WTC11 (cell line): ENCODE measurements at regions not wholly inside any gene's neighbourhood (a gene's known extent, or its start where the extent isn't known, plus 50 kb on each side); places are given as distances from the start of the nearest gene placed in this dataset.
A peak's percentile ranks its signal among the peaks of the same experiment; 100 is the strongest.

Experiments used
- ATAC-seq: fragments of 200-7000 bp; cut with Tn5 transposase; 2 replicates; pipeline ENCODE4 v1.10.0; 2021; ENCODE audit warnings: mild to moderate bottlenecking, moderate library complexity
- CTCF ChIA-PET: fragments of 300-600 bp; sonication (Branson Sonifier 250); formaldehyde crosslinking; loops from one replicate; lab custom pipeline; 2021; ENCODE audit warnings: antibody characterized with exemption; lab: Charles Lee
- POLR2A ChIA-PET: fragments of 350-600 bp; sonication (Branson Sonifier 250); formaldehyde crosslinking; loops from one replicate; lab custom pipeline; 2021; ENCODE audit warnings: antibody characterized with exemption; lab: Charles Lee
- DNase-seq: peaks from one replicate; pipeline ENCODE4 v3.0.0; 2021; ENCODE audit warnings: low spot score
- H3K27ac Mint-ChIP-seq: 2 replicates; pipeline ENCODE4 v1.8.0; 2021; ENCODE audit warnings: mixed read lengths
- H3K27me3 Mint-ChIP-seq: 2 replicates; pipeline ENCODE4 v1.8.0; 2021; ENCODE audit warnings: low read depth, mild to moderate bottlenecking, moderate library complexity, mixed read lengths
- H3K36me3 Mint-ChIP-seq: 2 replicates; pipeline ENCODE4 v1.8.0; 2021; ENCODE audit warnings: mixed read lengths
- H3K4me1 Mint-ChIP-seq: 2 replicates; pipeline ENCODE4 v1.8.0; 2022; ENCODE audit warnings: mixed read lengths
- H3K4me3 Mint-ChIP-seq: 2 replicates; pipeline ENCODE4 v1.8.0; 2021; ENCODE audit warnings: mild to moderate bottlenecking, moderate library complexity, mixed read lengths
- H3K9me3 Mint-ChIP-seq: 2 replicates; pipeline ENCODE4 v1.8.0; 2021; ENCODE audit warnings: mixed read lengths
- ATF1 ChIP-seq: sonication (generic); formaldehyde crosslinking; IDR thresholded peaks from 2 replicates; pipeline ENCODE4 v1.8.1; 2023; ENCODE audit warnings: mild to moderate bottlenecking, moderate library complexity, missing genetic modification reagents
- CREB1 ChIP-seq: sonication (generic); formaldehyde crosslinking; IDR thresholded peaks from 2 replicates; pipeline ENCODE4 v1.8.0; 2023; ENCODE audit warnings: mild to moderate bottlenecking, missing genetic modification reagents
- CREM ChIP-seq: sonication (generic); formaldehyde crosslinking; IDR thresholded peaks from 2 replicates; pipeline ENCODE4 v1.8.1; 2022; ENCODE audit warnings: mild to moderate bottlenecking, missing genetic modification reagents, moderate library complexity
- ETV6 ChIP-seq: sonication (generic); formaldehyde crosslinking; IDR thresholded peaks from 2 replicates; pipeline ENCODE4 v1.8.1; 2022; ENCODE audit warnings: mild to moderate bottlenecking, missing genetic modification reagents
- FOXJ3 ChIP-seq: sonication (generic); formaldehyde crosslinking; IDR thresholded peaks from 2 replicates; pipeline ENCODE4 v1.9.0; 2021; ENCODE audit warnings: missing genetic modification reagents, mild to moderate bottlenecking, borderline replicate concordance
- JUN ChIP-seq: sonication (generic); formaldehyde crosslinking; IDR thresholded peaks from 2 replicates; pipeline ENCODE4 v1.8.0; 2023; ENCODE audit warnings: mild to moderate bottlenecking, missing genetic modification reagents
- MXD4 ChIP-seq: fragments of 250-450 bp; sonication (Bioruptor Pico); IDR thresholded peaks from 2 replicates; pipeline ENCODE4 v1.8.0; 2021; ENCODE audit warnings: mild to moderate bottlenecking, moderate library complexity, borderline replicate concordance
- NFE2L1 ChIP-seq: sonication (generic); formaldehyde crosslinking; IDR thresholded peaks from 2 replicates; pipeline ENCODE4 v1.8.1; 2023; ENCODE audit warnings: missing genetic modification reagents
- NFYB ChIP-seq: sonication (generic); formaldehyde crosslinking; conservative IDR thresholded peaks from 2 replicates; pipeline ENCODE4 v1.8.0; 2022; ENCODE audit warnings: low read depth, missing genetic modification reagents
- OVOL2 ChIP-seq: fragments of 250-450 bp; sonication (Bioruptor Pico); IDR thresholded peaks from 2 replicates; pipeline ENCODE4 v1.9.0; 2021; ENCODE audit warnings: mild to moderate bottlenecking, borderline replicate concordance
- RORB ChIP-seq: fragments of 250-450 bp; sonication (Bioruptor Pico); IDR thresholded peaks from 2 replicates; pipeline ENCODE4 v1.9.0; 2021; ENCODE audit warnings: mild to moderate bottlenecking
- TEAD4 ChIP-seq: sonication (generic); formaldehyde crosslinking; IDR thresholded peaks from 2 replicates; pipeline ENCODE4 v1.8.0; 2022; ENCODE audit warnings: mild to moderate bottlenecking, missing genetic modification reagents
- ZNF121 ChIP-seq: sonication (generic); formaldehyde crosslinking; IDR thresholded peaks from 2 replicates; pipeline ENCODE4 v1.8.0; 2023; ENCODE audit warnings: missing genetic modification reagents
- ZNF138 ChIP-seq: sonication (generic); formaldehyde crosslinking; conservative IDR thresholded peaks from 2 replicates; pipeline ENCODE4 v1.8.1; 2022; ENCODE audit warnings: mild to moderate bottlenecking, moderate library complexity, missing genetic modification reagents
- ZNF232 ChIP-seq: sonication (generic); formaldehyde crosslinking; IDR thresholded peaks from 2 replicates; pipeline ENCODE4 v1.8.0; 2022; ENCODE audit warnings: mild to moderate bottlenecking, missing genetic modification reagents
- ZNF396 ChIP-seq: fragments of 250-450 bp; sonication (Bioruptor Pico); IDR thresholded peaks from 2 replicates; pipeline ENCODE4 v1.8.0; 2021; ENCODE audit warnings: mild to moderate bottlenecking, moderate library complexity, borderline replicate concordance
- ZNF423 ChIP-seq: fragments of 250-450 bp; sonication (Bioruptor Pico); IDR thresholded peaks from 2 replicates; pipeline ENCODE4 v2.1.2; 2022; ENCODE audit warnings: mild to moderate bottlenecking, moderate library complexity
- TF ChIP-seq, protein P1 (sequence below): fragments of 250-450 bp; sonication (Bioruptor Pico); IDR thresholded peaks from 2 replicates; pipeline ENCODE4 v1.9.0; 2021; ENCODE audit warnings: mild to moderate bottlenecking, borderline replicate concordance
- TF ChIP-seq, protein P2 (sequence below): sonication (generic); formaldehyde crosslinking; IDR thresholded peaks from 2 replicates; pipeline ENCODE4 v1.8.0; 2022; ENCODE audit warnings: mild to moderate bottlenecking, missing genetic modification reagents
- TF ChIP-seq, protein P3 (sequence below): sonication (generic); formaldehyde crosslinking; IDR thresholded peaks from 2 replicates; pipeline ENCODE4 v1.8.0; 2022; ENCODE audit warnings: mild to moderate bottlenecking, missing genetic modification reagents
- TF ChIP-seq, protein P4 (sequence below): fragments of 250-450 bp; sonication (Bioruptor Pico); IDR thresholded peaks from 2 replicates; pipeline ENCODE4 v1.9.0; 2021; ENCODE audit warnings: mild to moderate bottlenecking

DNA sequence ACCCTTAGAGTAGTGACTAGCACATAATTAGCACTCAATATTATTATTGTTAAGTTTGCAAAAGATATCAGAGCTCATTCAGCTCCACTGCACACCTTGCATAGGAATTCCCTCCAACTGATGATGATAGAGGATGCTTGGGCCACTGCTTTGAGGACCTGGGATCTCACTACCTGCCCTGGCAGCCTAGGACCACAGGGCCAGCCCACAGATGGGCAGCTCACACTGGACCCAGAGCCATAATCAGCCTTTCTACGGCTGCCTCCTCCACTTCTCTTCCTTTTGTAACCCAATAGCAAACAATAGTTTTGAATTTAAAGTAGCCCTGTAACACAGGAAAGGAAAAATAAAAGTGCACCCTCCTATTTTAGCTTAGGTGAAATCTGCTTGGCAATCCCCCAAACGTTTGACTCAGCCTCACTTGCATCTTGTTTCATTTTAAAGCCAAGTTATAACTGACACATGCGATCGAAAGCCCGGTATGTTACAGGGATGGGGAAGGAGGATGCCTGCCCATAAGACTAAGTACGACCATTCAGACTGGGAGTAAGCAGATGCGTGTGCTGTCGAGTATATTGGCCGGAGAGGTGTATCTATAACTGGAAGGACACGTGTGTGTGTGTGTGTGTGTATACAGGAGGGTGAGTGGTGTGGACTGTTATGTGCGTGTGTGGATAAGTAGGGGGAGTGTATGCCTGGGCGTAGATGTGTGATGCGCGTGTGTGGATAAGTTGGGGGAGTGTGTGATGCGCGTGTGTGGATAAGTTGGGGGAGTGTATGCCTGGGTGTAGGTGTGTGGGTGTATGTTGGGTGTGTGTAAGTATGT is 65.9 kb downstream of the CPN2 start:
- Mint-ChIP-seq H3K9me3 (no peaks in the 10 kb centered on the region), H3K4me1 (0 out of 2 replicates have a peak, but pooled peaks cover 3% of the 10 kb centered on the region), H3K27me3 (peaks cover 7% of the 10 kb centered on the region), H3K27ac (no peak overlapping the region), H3K36me3 (no peaks in the 10 kb centered on the region; the same call in 1 of the 2 replicates), H3K4me3 (no peak overlapping the region)
- POLR2A ChIA-PET: interaction anchor here (0.6 kb wide), 1 partner anchor 14 kb away, joined by 3 read pairs; no protein-coding TSS in a partner anchor
- TF ChIP-seq ZNF121: peak; percentile 60; the same call in 1 of the 2 replicates
- TF ChIP-seq OVOL2: no peak
- TF ChIP-seq RORB (CRISPR knock-in tag): no peak
- no peak for TF ChIP-seq CREM (CRISPR knock-in tag)
- DNase-seq (peak; percentile 4), ATAC-seq (no peak)
- CTCF ChIA-PET: interaction anchor here (0.5 to 3.5 kb wide), 2 partner anchors 30 to 917 kb away, joined by 5 to 38 read pairs; no protein-coding TSS in a partner anchor

DNA sequence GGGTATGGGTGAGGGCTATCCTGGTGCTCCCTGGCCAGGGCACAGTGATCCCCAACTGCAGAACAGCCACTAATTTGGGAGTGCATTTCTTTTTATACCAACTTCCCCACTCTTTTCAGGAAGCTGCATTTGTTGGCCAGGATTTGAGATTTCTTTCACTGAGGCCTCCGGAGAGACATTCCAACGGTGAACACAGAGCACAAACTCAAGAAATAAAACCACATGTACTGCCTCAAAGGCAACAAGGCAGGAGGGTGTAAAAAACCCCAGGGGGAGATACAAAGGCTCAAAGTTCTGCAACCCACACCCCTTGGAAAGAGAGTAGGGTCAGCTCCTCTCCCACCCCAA is 65.3 kb downstream of the CPN2 start:
- ATAC-seq: no peak
- ChIA-PET CTCF (interaction anchor here (0.6 to 3.5 kb wide), 5 partner anchors 11 to 146 kb away, joined by 3 to 43 read pairs (median 30); no protein-coding TSS in a partner anchor), POLR2A (interaction anchor here (1.6 kb wide), 1 partner anchor 9 kb away, joined by 5 read pairs; no protein-coding TSS in a partner anchor)
- Mint-ChIP-seq H3K27me3 (peaks cover 7% of the 10 kb centered on the region), H3K36me3 (no peaks in the 10 kb centered on the region; the same call in 1 of the 2 replicates), H3K4me1 (0 out of 2 replicates have a peak, but pooled peaks cover 3% of the 10 kb centered on the region), H3K4me3 (no peak overlapping the region), H3K27ac (no peak overlapping the region), H3K9me3 (no peaks in the 10 kb centered on the region)
- TF ChIP-seq, protein P1, sequence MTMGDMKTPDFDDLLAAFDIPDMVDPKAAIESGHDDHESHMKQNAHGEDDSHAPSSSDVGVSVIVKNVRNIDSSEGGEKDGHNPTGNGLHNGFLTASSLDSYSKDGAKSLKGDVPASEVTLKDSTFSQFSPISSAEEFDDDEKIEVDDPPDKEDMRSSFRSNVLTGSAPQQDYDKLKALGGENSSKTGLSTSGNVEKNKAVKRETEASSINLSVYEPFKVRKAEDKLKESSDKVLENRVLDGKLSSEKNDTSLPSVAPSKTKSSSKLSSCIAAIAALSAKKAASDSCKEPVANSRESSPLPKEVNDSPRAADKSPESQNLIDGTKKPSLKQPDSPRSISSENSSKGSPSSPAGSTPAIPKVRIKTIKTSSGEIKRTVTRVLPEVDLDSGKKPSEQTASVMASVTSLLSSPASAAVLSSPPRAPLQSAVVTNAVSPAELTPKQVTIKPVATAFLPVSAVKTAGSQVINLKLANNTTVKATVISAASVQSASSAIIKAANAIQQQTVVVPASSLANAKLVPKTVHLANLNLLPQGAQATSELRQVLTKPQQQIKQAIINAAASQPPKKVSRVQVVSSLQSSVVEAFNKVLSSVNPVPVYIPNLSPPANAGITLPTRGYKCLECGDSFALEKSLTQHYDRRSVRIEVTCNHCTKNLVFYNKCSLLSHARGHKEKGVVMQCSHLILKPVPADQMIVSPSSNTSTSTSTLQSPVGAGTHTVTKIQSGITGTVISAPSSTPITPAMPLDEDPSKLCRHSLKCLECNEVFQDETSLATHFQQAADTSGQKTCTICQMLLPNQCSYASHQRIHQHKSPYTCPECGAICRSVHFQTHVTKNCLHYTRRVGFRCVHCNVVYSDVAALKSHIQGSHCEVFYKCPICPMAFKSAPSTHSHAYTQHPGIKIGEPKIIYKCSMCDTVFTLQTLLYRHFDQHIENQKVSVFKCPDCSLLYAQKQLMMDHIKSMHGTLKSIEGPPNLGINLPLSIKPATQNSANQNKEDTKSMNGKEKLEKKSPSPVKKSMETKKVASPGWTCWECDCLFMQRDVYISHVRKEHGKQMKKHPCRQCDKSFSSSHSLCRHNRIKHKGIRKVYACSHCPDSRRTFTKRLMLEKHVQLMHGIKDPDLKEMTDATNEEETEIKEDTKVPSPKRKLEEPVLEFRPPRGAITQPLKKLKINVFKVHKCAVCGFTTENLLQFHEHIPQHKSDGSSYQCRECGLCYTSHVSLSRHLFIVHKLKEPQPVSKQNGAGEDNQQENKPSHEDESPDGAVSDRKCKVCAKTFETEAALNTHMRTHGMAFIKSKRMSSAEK: no peak
- no peak for TF ChIP-seq NFYB
- TF ChIP-seq RORB (CRISPR knock-in tag): no peak
- DNase-seq: peak; percentile 0

DNA sequence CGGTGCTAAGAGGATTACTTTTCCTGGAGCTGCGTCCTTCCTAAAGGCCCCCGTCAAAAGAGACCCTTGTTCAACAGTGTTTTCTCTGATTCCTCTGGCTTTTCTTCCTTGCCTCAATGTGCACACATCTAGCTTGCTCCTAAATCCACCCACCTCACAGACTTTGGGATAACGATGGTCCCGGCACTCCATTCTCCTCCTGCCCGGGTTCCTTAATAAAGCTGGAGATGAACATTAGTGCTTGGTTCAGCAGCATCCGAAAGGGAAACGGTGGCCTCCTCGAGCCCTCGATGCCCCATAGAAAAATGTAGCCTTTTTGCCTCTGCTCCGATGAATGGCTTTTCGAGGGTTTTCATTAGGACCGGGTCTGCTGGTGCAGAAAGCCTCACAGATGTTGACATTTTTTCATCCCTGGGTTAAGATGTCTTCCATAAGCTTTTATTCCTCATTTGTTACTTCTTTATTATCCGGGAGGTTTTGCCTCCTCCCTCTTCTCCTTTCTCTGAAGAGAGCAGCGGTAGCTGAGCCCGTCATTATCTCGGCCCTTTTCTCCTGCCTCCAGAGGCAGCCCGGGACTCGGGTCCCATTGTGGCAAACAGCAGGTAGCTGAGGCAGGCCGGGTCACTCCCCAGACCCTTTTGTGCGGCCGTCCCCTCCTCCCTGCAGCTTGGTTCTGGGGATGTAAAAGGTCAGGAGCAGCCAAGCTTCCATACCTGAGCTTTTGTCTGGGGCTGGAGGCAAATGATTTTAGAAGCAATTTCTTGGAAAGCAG is 64.6 kb downstream of the CPN2 start:
- Mint-ChIP-seq H3K4me1 (0 out of 2 replicates have a peak, but pooled peaks cover 3% of the 10 kb centered on the region), H3K27ac (no peak overlapping the region), H3K27me3 (peaks cover 7% of the 10 kb centered on the region), H3K36me3 (no peaks in the 10 kb centered on the region; the same call in 1 of the 2 replicates), H3K4me3 (no peak overlapping the region), H3K9me3 (no peaks in the 10 kb centered on the region)
- DNase-seq (peak; percentile 70), ATAC-seq (peak; percentile 95)
- ChIA-PET CTCF (interaction anchor here (0.6 to 3.5 kb wide), 19 partner anchors 8 to 506 kb away, joined by 3 to 43 read pairs (median 5); no protein-coding TSS in a partner anchor), POLR2A (interaction anchor here (0.9 to 2.0 kb wide), 3 partner anchors 8 to 11 kb away, joined by 4 to 10 read pairs (median 5); no protein-coding TSS in a partner anchor)
- TF ChIP-seq, protein P2, sequence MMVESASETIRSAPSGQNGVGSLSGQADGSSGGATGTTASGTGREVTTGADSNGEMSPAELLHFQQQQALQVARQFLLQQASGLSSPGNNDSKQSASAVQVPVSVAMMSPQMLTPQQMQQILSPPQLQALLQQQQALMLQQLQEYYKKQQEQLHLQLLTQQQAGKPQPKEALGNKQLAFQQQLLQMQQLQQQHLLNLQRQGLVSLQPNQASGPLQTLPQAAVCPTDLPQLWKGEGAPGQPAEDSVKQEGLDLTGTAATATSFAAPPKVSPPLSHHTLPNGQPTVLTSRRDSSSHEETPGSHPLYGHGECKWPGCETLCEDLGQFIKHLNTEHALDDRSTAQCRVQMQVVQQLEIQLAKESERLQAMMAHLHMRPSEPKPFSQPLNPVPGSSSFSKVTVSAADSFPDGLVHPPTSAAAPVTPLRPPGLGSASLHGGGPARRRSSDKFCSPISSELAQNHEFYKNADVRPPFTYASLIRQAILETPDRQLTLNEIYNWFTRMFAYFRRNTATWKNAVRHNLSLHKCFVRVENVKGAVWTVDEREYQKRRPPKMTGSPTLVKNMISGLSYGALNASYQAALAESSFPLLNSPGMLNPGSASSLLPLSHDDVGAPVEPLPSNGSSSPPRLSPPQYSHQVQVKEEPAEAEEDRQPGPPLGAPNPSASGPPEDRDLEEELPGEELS (CRISPR knock-in tag): no peak; the same call in 1 of the 2 replicates
- TF ChIP-seq NFE2L1 (CRISPR knock-in tag) (no peak), ZNF423 (peak; percentile 65; the same call in 1 of the 2 replicates), MXD4 (CRISPR knock-in tag) (no peak), ETV6 (CRISPR knock-in tag) (0 out of 2 replicates have a peak, but pooled peaks have one; percentile 65), ATF1 (CRISPR knock-in tag) (no peak), JUN (CRISPR knock-in tag) (no peak), ZNF138 (CRISPR knock-in tag) (no peak), ZNF396 (CRISPR knock-in tag) (no peak), FOXJ3 (no peak), ZNF121 (no peak), ZNF232 (CRISPR knock-in tag) (no peak), CREB1 (CRISPR knock-in tag) (no peak), TEAD4 (CRISPR knock-in tag) (no peak)
- TF ChIP-seq, protein P3, sequence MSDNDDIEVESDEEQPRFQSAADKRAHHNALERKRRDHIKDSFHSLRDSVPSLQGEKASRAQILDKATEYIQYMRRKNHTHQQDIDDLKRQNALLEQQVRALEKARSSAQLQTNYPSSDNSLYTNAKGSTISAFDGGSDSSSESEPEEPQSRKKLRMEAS: no peak
- TF ChIP-seq, protein P4, sequence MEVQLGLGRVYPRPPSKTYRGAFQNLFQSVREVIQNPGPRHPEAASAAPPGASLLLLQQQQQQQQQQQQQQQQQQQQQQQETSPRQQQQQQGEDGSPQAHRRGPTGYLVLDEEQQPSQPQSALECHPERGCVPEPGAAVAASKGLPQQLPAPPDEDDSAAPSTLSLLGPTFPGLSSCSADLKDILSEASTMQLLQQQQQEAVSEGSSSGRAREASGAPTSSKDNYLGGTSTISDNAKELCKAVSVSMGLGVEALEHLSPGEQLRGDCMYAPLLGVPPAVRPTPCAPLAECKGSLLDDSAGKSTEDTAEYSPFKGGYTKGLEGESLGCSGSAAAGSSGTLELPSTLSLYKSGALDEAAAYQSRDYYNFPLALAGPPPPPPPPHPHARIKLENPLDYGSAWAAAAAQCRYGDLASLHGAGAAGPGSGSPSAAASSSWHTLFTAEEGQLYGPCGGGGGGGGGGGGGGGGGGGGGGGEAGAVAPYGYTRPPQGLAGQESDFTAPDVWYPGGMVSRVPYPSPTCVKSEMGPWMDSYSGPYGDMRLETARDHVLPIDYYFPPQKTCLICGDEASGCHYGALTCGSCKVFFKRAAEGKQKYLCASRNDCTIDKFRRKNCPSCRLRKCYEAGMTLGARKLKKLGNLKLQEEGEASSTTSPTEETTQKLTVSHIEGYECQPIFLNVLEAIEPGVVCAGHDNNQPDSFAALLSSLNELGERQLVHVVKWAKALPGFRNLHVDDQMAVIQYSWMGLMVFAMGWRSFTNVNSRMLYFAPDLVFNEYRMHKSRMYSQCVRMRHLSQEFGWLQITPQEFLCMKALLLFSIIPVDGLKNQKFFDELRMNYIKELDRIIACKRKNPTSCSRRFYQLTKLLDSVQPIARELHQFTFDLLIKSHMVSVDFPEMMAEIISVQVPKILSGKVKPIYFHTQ (CRISPR knock-in tag): no peak
